HG03575 (cell line): ENCODE measurements at regions not wholly inside any gene's neighbourhood (a gene's known extent, or its start where the extent isn't known, plus 50 kb on each side); places are given as distances from the start of the nearest gene placed in this dataset.
A peak's percentile ranks its signal among the peaks of the same experiment; 100 is the strongest.
"Not testable (repeated sequence)": the region's sequence is repeated elsewhere in the genome, so short reads cannot be mapped to it uniquely, and the experiment has no call there.

ENCODE experiments used
- ATAC-seq: cut with Tn5 transposase; IDR thresholded peaks from one replicate; pipeline ENCODE4 v1.9.1; 2021; ENCODE audit not compliant: unreplicated experiment, insufficient number of reproducible peaks, low FRiP score; ENCODE audit errors: extremely low read depth

GRCh38 chr6:57974653-57975052, 657.2 kb downstream of the PRIM2 start:
- ATAC-seq, result no peak

DNA sequence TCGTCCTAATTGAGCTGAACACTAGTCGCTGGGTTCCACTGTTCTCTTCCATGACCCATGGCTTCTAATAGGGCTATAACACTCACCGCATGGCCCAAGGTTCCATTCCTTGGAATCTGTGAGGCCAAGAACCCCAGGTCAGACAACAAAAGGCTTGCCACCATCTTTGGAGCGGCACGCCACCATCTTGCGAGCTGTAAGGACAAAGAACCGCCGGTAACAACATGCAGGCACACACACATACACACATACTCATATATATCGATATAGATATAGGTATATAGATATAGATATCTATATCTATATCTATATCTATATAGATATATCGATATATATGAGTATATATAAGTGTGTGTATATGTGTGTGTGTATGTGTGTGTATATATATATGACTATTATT, 657.7 kb downstream of the PRIM2 start:
- ATAC-seq, result not testable (repeated sequence)

DNA sequence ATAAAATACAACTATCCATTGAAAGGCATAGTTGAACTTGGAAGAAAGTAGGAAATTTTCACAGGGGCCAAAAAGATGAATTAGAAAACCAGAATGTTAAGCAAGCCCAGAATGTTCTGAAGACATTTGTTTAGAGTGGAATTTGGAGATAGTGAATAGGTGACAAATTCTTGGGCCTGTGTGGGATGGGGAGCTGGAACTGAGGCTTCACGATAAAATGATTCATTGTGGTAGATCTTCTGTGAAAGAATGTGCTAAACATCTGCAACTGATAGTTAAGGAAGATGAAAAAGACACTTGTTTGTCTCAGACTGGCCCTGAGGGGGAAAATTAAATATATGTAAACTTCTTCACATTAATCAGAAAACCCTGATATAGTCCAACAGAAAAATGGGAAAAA, 658.9 kb downstream of the PRIM2 start:
- ATAC-seq, result not testable (repeated sequence)

DNA sequence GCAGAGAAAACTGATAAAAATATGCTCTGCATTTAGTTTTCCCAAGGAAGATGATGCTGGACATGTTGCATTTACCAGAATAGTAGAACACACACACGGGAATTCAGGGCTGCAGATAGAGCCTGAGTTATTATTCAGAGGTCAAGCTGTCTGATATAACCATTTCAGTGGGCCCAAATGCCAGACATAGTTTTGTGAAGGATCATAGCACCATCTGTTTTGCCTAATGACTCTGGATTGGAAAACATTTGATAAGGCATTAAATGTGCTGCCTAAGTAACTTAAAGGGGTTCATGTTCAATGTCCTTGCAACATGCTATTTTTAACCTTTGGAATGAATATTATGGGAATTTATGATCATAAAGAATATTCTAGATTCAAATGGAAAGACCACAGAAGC, 666.2 kb downstream of the PRIM2 start:
- not testable (repeated sequence) for ATAC-seq

- not testable (repeated sequence) for ATAC-seq
Measured at GRCh38 chr6:57984575-57984974, 667.1 kb downstream of the PRIM2 start.

DNA sequence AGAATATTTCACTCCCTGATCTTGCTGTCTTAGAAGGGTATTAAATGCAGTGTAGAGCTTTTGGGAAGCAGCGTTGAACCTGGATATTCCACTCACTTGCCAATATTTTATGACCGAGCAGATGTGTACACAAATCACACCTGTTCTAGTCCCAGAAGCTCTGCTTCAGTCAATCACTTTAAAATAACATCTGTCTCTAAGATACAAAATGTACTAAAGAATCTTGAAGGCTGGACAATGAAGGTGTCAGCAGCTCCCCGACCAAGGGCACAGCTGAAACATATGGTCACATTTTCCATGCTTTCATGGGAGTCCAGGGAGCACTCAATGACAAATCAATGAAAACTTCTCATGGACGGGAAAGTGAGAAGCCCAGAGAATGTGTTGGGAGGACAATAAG, 668.3 kb downstream of the PRIM2 start:
- ATAC-seq, result not testable (repeated sequence)

DNA sequence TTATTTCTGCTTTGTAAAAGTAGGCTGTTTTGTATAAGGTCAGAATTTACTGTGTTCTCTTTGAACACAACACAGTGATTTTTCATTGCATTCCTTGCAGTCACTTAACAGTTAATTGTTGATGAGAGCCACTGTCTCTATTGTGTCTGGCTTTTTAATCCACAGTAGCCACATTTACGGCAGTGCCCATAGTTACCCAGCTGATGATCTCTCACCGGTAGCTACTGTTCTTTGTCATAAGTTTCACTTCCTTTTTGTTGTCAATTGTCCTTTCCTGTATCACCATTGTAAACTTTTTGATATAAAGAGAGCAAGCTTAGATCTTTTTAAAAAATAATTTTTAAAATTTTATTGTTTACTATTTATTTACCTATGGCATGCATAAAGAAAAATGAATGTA, 669.2 kb downstream of the PRIM2 start:
- ATAC-seq, result peak; percentile 99

DNA sequence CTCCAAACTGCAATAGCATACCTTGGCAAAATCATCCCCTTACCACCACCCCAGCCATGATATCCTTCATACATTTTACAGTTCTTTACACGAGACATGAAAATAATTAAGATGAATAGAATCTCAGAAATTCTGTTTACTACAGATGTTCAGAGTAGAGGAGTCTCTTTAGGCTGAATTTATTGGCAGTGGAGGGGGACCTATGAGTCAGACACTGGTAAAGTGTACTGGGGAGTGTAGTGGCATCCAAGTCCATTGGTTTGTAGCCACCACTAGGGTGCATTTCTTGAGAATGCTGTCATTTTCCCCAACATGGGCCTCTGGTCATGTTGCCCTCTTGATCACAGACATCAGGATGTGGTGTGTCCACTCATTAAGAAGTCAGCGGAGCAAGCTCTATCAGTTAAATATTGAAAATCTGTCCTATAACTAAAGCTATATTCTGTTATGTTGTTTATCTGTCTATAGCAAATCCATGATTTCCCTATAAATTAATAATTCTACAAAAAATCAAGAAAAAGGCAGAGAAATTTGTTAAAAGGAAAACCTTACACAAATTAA, 672.2 kb downstream of the PRIM2 start:
- not testable (repeated sequence) for ATAC-seq

DNA sequence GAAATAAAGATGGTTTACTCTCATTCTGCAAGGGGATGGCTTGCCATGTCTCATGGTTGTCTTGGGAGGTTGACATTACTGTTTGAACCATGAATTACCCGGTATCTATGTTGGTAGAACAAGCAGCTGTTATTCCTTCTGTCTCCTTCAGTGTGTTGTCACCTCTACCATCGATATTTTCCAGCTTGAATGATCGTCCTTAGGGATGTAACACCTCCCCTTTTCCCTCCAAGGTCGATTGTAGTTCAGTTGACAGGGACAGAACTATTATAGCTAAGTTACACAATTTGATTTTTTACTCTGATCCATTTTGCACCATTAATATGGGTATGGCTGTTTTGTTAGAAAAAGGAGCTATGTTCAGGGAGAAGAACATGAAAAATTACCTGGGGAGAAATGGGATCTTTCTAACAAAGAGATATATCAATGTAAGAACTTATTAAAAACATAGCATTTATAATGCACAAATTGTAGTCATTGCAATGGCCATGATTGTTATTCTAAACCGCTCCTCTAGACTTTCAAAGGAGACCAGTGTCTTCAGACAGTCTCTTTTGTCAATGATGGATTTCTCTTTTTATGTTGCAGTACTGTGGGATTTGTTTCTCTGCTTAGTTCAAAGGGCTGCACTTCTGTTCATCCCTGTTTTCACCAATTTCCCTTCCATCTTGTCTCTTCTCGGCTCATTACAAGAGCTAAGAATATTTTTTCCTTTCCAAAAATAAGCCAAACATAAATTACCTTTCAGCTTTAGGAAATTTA, 681.6 kb downstream of the PRIM2 start:
- not testable (repeated sequence) for ATAC-seq

DNA sequence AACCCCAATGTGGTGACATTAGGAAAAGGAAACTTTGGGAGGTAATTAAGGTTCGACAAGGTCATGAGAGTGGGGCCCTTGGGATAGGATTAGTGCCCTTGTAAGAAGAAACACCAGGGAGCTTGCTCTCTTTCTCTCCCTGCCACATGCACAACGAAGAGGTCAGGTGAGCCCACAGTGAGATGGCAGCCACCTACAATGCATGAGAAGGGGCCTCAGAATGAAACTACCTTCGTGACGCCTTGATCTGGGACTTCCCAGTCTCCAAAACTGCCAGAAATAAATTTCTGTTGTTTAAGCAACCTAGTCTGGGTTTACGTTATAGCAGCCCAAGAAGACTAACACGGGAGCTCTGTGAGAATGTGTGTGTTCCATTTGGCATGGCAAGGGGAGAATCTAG, 682.8 kb downstream of the PRIM2 start:
- ATAC-seq, result not testable (repeated sequence)

DNA sequence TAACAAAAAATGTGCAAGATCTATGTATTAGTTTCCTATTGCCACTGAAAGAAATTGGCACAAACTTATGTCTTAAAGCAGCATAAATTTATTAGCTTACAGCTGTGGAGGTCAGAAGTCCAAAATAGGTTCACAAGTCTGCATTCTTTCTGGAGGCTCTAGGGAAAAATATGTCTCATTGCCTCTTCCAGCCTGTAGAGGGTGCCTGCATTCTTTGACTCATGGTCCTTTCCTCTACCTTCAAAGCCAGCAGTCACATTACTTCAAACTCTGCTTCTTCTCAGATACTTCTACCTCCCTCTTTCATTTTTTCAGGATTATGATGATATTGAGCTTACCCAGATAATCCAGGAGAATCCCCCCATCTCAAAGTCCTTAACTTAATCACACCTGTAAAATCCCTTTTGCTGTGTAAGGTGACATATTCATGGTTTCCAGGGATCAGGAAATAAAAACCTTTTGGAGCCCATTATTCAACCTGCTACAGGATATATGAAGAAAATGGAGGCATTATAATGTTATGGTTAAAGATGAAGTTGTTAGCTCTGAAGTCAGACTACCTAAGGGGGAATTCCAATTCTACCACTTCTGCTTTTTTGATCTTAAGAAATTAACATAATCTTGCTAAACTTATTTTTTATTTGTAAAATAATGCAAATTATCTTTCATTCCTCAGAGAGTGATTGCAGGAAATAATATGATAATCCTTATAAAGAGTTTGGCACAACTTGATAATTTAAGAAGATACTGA, 686.2 kb downstream of the PRIM2 start:
- not testable (repeated sequence) for ATAC-seq

DNA sequence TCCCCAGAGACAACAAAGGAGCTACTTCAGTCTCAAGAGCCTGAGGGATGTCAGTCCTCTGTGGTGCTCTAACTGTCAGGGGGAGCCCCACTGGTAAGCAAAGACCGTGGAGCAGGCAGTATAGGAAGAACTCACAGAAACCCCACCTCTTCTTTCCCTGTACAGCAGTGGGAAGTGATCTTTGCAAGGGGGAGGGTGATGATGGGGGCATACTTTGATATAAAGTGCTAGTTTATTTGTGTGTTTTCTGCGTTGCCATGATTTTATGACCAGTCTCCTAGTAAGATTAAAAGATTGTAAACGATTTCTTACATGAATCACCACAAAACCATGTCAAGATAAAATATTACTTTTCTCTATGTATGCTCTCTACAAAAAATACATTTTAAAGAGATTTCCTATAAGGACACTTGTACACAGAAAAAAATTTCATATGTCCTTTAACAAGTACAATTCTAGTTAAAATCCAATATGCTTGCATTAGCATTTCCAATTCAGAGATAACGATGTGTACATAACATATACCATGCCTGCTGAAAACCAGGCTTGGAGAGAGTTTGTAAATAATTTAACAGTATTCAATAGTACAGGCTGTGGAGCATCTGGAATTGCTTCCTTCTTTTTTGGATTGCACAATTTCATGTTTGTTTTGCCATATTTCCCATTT, 690.0 kb downstream of the PRIM2 start:
- not testable (repeated sequence) for ATAC-seq

- not testable (repeated sequence) for ATAC-seq
Measured at GRCh38 chr6:58008001-58008335, 690.5 kb downstream of the PRIM2 start.

DNA sequence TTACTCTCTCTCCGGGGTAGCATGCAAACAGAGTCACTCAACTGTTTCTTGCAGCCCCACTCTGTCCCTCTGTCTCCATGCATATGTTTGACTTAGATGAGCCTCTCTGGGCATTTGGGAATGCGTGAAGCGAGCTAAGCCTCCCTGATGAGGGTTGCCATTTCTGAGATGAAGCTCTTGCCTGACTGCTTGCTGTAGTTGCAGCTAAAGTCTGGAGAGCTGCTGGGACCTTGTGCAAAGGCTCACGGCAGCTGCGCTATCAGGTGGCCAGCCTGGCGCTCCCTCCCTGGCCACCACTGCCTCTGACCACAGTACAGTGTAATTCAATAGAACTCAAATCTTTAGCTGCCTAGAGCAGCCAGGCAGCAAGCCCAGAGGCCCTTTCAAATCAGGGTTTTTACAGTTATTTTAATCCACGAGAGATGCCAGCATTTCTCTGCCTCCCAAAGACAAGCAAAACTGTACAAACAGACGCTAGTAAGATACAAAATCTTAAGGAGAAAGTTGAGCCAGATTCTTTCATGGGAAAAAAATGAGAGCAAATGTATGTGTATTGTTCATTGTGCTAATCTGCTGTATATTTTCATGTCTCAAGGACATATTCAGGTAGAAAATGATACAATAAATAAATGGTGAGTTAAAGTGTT, 694.6 kb downstream of the PRIM2 start:
- not testable (repeated sequence) for ATAC-seq

- ATAC-seq, result not testable (repeated sequence)
Measured at GRCh38 chr6:58016614-58017013, 699.2 kb downstream of the PRIM2 start.

GRCh38 chr6:58028188-58028587, 710.8 kb downstream of the PRIM2 start:
- not testable (repeated sequence) for ATAC-seq

- not testable (repeated sequence) for ATAC-seq
Measured at GRCh38 chr6:58038213-58038612, 720.8 kb downstream of the PRIM2 start.

GRCh38 chr6:58046584-58046983, 729.2 kb downstream of the PRIM2 start:
- not testable (repeated sequence) for ATAC-seq

- not testable (repeated sequence) for ATAC-seq
Measured at GRCh38 chr6:58047389-58047788, 730.0 kb downstream of the PRIM2 start.
